Esophagus squamous epithelium (tissue), 5 donors: ENCODE measurements at regions not wholly inside any gene's neighbourhood (a gene's known extent, or its start where the extent isn't known, plus 50 kb on each side); places are given as distances from the start of the nearest gene placed in this dataset.

Experiments
- DNase-seq: peaks from one replicate; lab custom pipeline; 2025; lab: John Stamatoyannopoulos, UW
- H3K27ac ChIP-seq, 4 donors: fragments of 200-600 bp; sonication (generic); one replicate each; pipeline ENCODE4 v1.5.1; 2016 to 2019; ENCODE audit warnings: mild to moderate bottlenecking in 1 of 4
- H3K27me3 ChIP-seq, 4 donors: fragments of 200-600 bp; sonication (generic); 1 replicate in 3 of 4; 2 replicates in 1 of 4; pipeline versions ENCODE4 v1.5.1 to v1.6.0; 2017 to 2021; ENCODE audit warnings: antibody characterized with exemption in 1 of 4
- H3K36me3 ChIP-seq, 3 donors: fragments of 200-600 bp; sonication (generic); one replicate each; pipeline ENCODE4 v1.5.1; 2016 to 2019
- H3K4me1 ChIP-seq, 3 donors: fragments of 200-600 bp; sonication (generic); one replicate each; pipeline ENCODE4 v1.5.1; 2017 to 2019
- H3K4me3 ChIP-seq, 4 donors: fragments of 200-600 bp; sonication (generic); 1 replicate in 3 of 4; 2 replicates in 1 of 4; pipeline ENCODE4 v1.5.1; 2016 to 2019; ENCODE audit warnings: mild to moderate bottlenecking in 2 of 4, moderate library complexity in 1 of 4
- H3K9me3 ChIP-seq, 3 donors: fragments of 200-600 bp; sonication (generic); one replicate each; pipeline ENCODE4 v1.5.1; 2016 to 2019
- POLR2A ChIP-seq, 4 donors: fragments of 450-650 bp; IDR thresholded peaks; one replicate each; pipeline ENCODE4 v1.6.1; 2017; ENCODE audit warnings: antibody characterized with exemption in 4 of 4, mild to moderate bottlenecking in 4 of 4, moderate library complexity in 3 of 4
- WGBS, 2 donors: methylation state at CpG; one replicate each; pipeline ENCODE4 v1.1.5; 2018; 5-methylcytosine and 5-hydroxymethylcytosine counted together
- intact Hi-C: fragments of 100-400 bp; cut with DNase I; formaldehyde crosslinking; loops from one replicate; pipeline ENCODE4 v1.15.0; 2022
- TF ChIP-seq, protein P1 (sequence below), 6 experiments: fragments of 450-650 bp in 4 of 6; fragments of 200-600 bp in 2 of 6; sonication (generic) in 2 of 6; IDR thresholded peaks; one replicate each; pipeline ENCODE4 v1.5.1; 2016 to 2019; ENCODE audit warnings: antibody characterized with exemption in 6 of 6, mild to moderate bottlenecking in 4 of 6, moderate library complexity in 4 of 6
- donor health status: DM: yes; HTN: yes; CAD: no.

- H3K4me3 ChIP-seq = no peak overlapping the region
- peaks cover 0 to 33% (median 21%) of the 10 kb centered on the region in 3 donors for H3K4me1 ChIP-seq
- H3K36me3 ChIP-seq = no peaks in the 10 kb centered on the region
- H3K27ac ChIP-seq = peak overlapping the region in 2 of 4 donors; percentile 26 to 39
- DNase-seq = no peak
- WGBS, 2 donors = 43 to 45% methylated on average over 2 of the region's 2 CpGs
- H3K9me3 ChIP-seq = no peaks in the 10 kb centered on the region
- no peak for TF ChIP-seq POLR2A (IDR thresholded peaks at IDR 0.05)
- TF ChIP-seq, protein P1, sequence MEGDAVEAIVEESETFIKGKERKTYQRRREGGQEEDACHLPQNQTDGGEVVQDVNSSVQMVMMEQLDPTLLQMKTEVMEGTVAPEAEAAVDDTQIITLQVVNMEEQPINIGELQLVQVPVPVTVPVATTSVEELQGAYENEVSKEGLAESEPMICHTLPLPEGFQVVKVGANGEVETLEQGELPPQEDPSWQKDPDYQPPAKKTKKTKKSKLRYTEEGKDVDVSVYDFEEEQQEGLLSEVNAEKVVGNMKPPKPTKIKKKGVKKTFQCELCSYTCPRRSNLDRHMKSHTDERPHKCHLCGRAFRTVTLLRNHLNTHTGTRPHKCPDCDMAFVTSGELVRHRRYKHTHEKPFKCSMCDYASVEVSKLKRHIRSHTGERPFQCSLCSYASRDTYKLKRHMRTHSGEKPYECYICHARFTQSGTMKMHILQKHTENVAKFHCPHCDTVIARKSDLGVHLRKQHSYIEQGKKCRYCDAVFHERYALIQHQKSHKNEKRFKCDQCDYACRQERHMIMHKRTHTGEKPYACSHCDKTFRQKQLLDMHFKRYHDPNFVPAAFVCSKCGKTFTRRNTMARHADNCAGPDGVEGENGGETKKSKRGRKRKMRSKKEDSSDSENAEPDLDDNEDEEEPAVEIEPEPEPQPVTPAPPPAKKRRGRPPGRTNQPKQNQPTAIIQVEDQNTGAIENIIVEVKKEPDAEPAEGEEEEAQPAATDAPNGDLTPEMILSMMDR (IDR thresholded peaks at IDR 0.05) = no peak
- intact Hi-C loops = no loop called here
- H3K27me3 ChIP-seq = no peaks in the 10 kb centered on the region
These were observed 87.3 kb upstream of the STEAP1B start for GRCh38 chr7:22587322-22587721.

- TF ChIP-seq, protein P1 (IDR thresholded peaks at IDR 0.05) = peak in 2 of 6 experiments; percentile 20 to 25
- no peak for TF ChIP-seq POLR2A (IDR thresholded peaks at IDR 0.05)
- no peak for DNase-seq
- Histone ChIP-seq H3K27me3 (no peaks in the 10 kb centered on the region), H3K4me1 (peaks cover 0 to 33% (median 21%) of the 10 kb centered on the region in 3 donors), H3K9me3 (no peaks in the 10 kb centered on the region), H3K27ac (peak overlapping the region in 1 of 4 donors; percentile 39), H3K4me3 (no peak overlapping the region), H3K36me3 (no peaks in the 10 kb centered on the region)
- intact Hi-C loops = no loop called here
These were observed 86.8 kb upstream of the STEAP1B start for GRCh38 chr7:22586786-22587140.

DNA sequence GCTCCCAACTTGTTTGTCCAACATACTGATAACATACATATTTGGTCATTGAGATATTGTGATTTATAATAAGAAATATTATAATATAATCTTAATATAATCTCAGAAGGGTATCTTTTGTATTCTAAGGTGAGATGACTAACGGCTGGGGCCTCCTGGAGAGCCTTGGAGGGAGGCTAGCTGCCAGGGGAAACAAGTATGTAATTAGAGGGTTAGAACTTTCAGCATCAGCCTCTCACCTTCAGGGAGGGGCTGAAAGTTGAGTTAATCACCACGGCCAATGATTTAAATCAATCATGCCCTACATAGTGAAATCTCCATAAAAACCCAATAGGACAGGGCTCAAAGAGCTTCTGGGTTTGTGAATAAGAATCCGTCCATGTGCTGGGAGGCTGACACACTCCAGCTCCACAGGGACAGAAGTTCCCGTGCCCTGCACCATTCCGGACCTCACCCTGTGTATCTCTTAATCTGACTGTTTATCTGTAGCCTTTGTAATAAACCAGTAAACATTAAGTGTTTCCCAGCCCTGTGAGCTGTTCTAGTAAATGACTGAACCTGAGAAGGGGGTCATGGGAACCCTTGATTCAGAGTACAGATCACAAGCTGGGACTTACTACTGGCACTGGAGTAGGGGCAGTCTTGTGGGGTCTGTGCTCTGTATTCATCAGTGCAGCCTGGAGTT, 86.3 kb upstream of the STEAP1B start:
- peaks cover 0 to 33% (median 21%) of the 10 kb centered on the region in 3 donors for H3K4me1 ChIP-seq
- no peak for DNase-seq
- H3K4me3 ChIP-seq = no peak overlapping the region
- intact Hi-C loops = no loop called here
- H3K27me3 ChIP-seq = no peaks in the 10 kb centered on the region
- H3K27ac ChIP-seq = peak overlapping the region in 2 of 4 donors; percentile 27 to 28
- H3K9me3 ChIP-seq = no peaks in the 10 kb centered on the region
- 84 to 100% methylated on average over 2 to 5 of the region's 5 CpGs for WGBS, 2 donors
- TF ChIP-seq, protein P1 (IDR thresholded peaks at IDR 0.05) = no peak
- no peak for TF ChIP-seq POLR2A (IDR thresholded peaks at IDR 0.05)
- no peaks in the 10 kb centered on the region for H3K36me3 ChIP-seq

- Histone ChIP-seq H3K27me3 (no peaks in the 10 kb centered on the region), H3K4me1 (peaks cover 0 to 27% (median 17%) of the 10 kb centered on the region in 3 donors), H3K36me3 (no peaks in the 10 kb centered on the region), H3K27ac (no peak overlapping the region), H3K9me3 (no peaks in the 10 kb centered on the region), H3K4me3 (no peak overlapping the region)
- intact Hi-C loops = no loop called here
- TF ChIP-seq POLR2A (IDR thresholded peaks at IDR 0.05) = no peak
- TF ChIP-seq, protein P1 (IDR thresholded peaks at IDR 0.05) = no peak
- 47 to 72% methylated on average over 1 of the region's 1 CpG for WGBS, 2 donors
- no peak for DNase-seq
These were observed 84.2 kb upstream of the STEAP1B start for GRCh38 chr7:22584179-22584578.

DNA sequence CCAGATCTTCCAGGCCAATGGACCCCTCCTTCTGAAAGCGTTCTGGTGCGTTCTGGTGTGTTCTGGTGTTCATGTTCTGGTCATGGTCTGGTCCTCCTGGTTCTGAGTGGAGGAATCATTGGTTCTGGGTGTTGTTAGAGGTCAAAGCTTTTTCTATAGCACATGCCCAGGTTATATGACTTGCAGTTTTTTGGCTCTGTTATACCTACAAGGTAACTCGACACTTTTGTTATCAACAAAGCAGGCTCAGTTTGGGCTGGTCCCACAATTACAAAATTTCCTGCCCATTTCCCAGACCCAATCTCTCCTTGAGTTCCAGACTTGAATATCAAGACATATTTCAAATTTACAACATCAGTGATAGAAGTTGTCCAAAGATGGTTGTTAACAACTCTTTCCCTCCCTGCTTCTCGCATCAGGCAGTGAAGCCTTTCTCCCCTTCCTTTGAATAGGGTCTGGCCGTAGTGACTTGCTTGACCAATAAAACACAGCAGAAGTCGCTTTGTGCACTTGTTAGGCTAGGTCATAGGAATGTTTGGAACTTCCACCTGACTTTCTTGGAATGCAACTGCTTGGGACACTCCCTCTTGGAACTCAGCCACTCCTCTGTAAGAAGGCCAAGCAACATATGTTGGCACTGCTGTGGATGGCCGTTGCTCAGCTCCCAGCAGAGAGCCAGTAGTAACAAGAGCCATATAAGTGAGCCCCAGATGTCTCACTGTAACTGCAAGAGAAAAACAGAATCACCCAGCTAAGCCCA, 83.1 kb upstream of the STEAP1B start:
- H3K27me3 ChIP-seq = no peaks in the 10 kb centered on the region
- no peaks in the 10 kb centered on the region for H3K9me3 ChIP-seq
- TF ChIP-seq POLR2A (IDR thresholded peaks at IDR 0.05) = no peak
- TF ChIP-seq, protein P1 (IDR thresholded peaks at IDR 0.05) = no peak
- 62 to 76% methylated on average over 6 of the region's 7 CpGs for WGBS, 2 donors
- intact Hi-C loops = no loop called here
- H3K4me3 ChIP-seq = no peak overlapping the region
- H3K27ac ChIP-seq = peak overlapping the region in 1 of 4 donors; percentile 3
- no peak for DNase-seq
- H3K4me1 ChIP-seq = peaks cover 0 to 19% (median 11%) of the 10 kb centered on the region in 3 donors
- H3K36me3 ChIP-seq = no peaks in the 10 kb centered on the region
